CD8-positive, alpha-beta memory T cell (primary cell): ENCODE measurements at regions not wholly inside any gene's neighbourhood (a gene's known extent, or its start where the extent isn't known, plus 50 kb on each side); places are given as distances from the start of the nearest gene placed in this dataset.

Source experiments
- CTCF ChIA-PET: fragments of 350-600 bp; sonication (Branson Sonifier 250); formaldehyde crosslinking; loops from one replicate; lab custom pipeline; 2021; ENCODE audit warnings: antibody characterized with exemption; lab: Charles Lee
- POLR2A ChIA-PET: fragments of 350-600 bp; sonication (Branson Sonifier 250); formaldehyde crosslinking; loops from one replicate; lab custom pipeline; 2021; ENCODE audit warnings: antibody characterized with exemption; lab: Charles Lee
- DNase-seq, 5 donors: peaks; one replicate each; pipeline versions ENCODE4 v3.0.0 to v3.0.0-alpha.2; 2020 to 2022; ENCODE audit warnings: mixed read lengths in 1 of 5
- H3K27ac ChIP-seq: one replicate; pipeline ENCODE4 v1.7.0; 2013; ENCODE audit warnings: low read depth, mild to moderate bottlenecking, low read length, moderate library complexity
- H3K27me3 ChIP-seq: 2 replicates; pipeline ENCODE4 v1.7.0; 2013; ENCODE audit warnings: low read length, mild to moderate bottlenecking; ENCODE audit not compliant: insufficient read depth, poor library complexity, severe bottlenecking
- H3K36me3 ChIP-seq: 2 replicates; pipeline ENCODE4 v1.7.0; 2013; ENCODE audit warnings: mild to moderate bottlenecking, low read length, moderate library complexity; ENCODE audit not compliant: insufficient read depth
- H3K4me1 ChIP-seq: 2 replicates; pipeline ENCODE4 v1.7.0; 2013; ENCODE audit warnings: mild to moderate bottlenecking, low read length, moderate library complexity; ENCODE audit not compliant: insufficient read depth
- H3K4me3 ChIP-seq: 2 replicates; pipeline ENCODE4 v1.7.0; 2013; ENCODE audit warnings: mild to moderate bottlenecking, low read length
- H3K9me3 ChIP-seq: 2 replicates; pipeline ENCODE4 v1.7.0; 2013; ENCODE audit warnings: mild to moderate bottlenecking, low read length
- H3K27ac Mint-ChIP-seq, 8 donors: one replicate each; pipeline ENCODE4 v1.8.0; 2020 to 2021; ENCODE audit warnings: mixed read lengths in 8 of 8, mild to moderate bottlenecking in 6 of 8, inconsistent platforms in 3 of 8, moderate library complexity in 3 of 8
- H3K27me3 Mint-ChIP-seq, 2 donors: one replicate each; pipeline ENCODE4 v1.8.0; 2020 to 2021; ENCODE audit warnings: mixed read lengths in 2 of 2, mild to moderate bottlenecking in 1 of 2, moderate library complexity in 1 of 2
- H3K36me3 Mint-ChIP-seq, 3 donors: one replicate each; pipeline ENCODE4 v1.8.0; 2020 to 2021; ENCODE audit warnings: mixed read lengths in 3 of 3, inconsistent platforms in 1 of 3, mild to moderate bottlenecking in 1 of 3
- H3K4me1 Mint-ChIP-seq, 3 donors: one replicate each; pipeline ENCODE4 v1.8.0; 2020 to 2021; ENCODE audit warnings: mixed read lengths in 3 of 3, inconsistent platforms in 1 of 3, mild to moderate bottlenecking in 1 of 3
- H3K4me3 Mint-ChIP-seq, 7 donors: one replicate each; pipeline ENCODE4 v1.8.0; 2020 to 2021; ENCODE audit warnings: mixed read lengths in 7 of 7, mild to moderate bottlenecking in 6 of 7, moderate library complexity in 4 of 7, inconsistent platforms in 2 of 7
- H3K9me3 Mint-ChIP-seq, 5 donors: one replicate each; pipeline ENCODE4 v1.8.0; 2020 to 2022; ENCODE audit warnings: mixed read lengths in 5 of 5, mild to moderate bottlenecking in 3 of 5, moderate library complexity in 2 of 5, inconsistent platforms in 1 of 5

- Histone ChIP-seq H3K27ac (no peak overlapping the region), H3K4me3 (no peak overlapping the region), H3K9me3 (no peaks in the 10 kb centered on the region), H3K4me1 (no peaks in the 10 kb centered on the region), H3K36me3 (no peaks in the 10 kb centered on the region), H3K27me3 (no peaks in the 10 kb centered on the region)
- ChIA-PET CTCF (no interaction called here), POLR2A (no interaction called here)
- H3K36me3 Mint-ChIP-seq: no peaks in the 10 kb centered on the region
- no peak overlapping the region for H3K27ac Mint-ChIP-seq
- H3K4me1 Mint-ChIP-seq: no peaks in the 10 kb centered on the region
- H3K27me3 Mint-ChIP-seq: peaks cover 0 to 1% of the 10 kb centered on the region in 2 donors
- no peak overlapping the region for H3K4me3 Mint-ChIP-seq
- DNase-seq: no peak
- H3K9me3 Mint-ChIP-seq: peaks cover 0 to 9% (median 0%) of the 10 kb centered on the region in 5 donors
These were observed 451.8 kb downstream of the COL12A1 start for GRCh38 chr6:74753883-74754600.

- Histone ChIP-seq H3K27me3 (no peaks in the 10 kb centered on the region), H3K9me3 (no peaks in the 10 kb centered on the region), H3K36me3 (no peaks in the 10 kb centered on the region), H3K4me1 (no peaks in the 10 kb centered on the region), H3K27ac (no peak overlapping the region), H3K4me3 (no peak overlapping the region)
- Mint-ChIP-seq H3K4me1 (no peaks in the 10 kb centered on the region), H3K4me3 (no peak overlapping the region), H3K36me3 (no peaks in the 10 kb centered on the region), H3K9me3 (peaks cover 0 to 9% (median 3%) of the 10 kb centered on the region in 5 donors), H3K27ac (no peak overlapping the region), H3K27me3 (no peaks in the 10 kb centered on the region)
- ChIA-PET CTCF (no interaction called here), POLR2A (no interaction called here)
- DNase-seq: no peak
These were observed 453.6 kb downstream of the COL12A1 start for GRCh38 chr6:74752303-74752702.

GRCh38 chr6:74750826-74751225 is 455.0 kb downstream of the COL12A1 start:
- no peaks in the 10 kb centered on the region for H3K27me3 ChIP-seq
- no peaks in the 10 kb centered on the region for H3K4me1 ChIP-seq
- no peaks in the 10 kb centered on the region for H3K9me3 ChIP-seq
- POLR2A ChIA-PET: no interaction called here
- H3K4me3 ChIP-seq: no peak overlapping the region
- CTCF ChIA-PET: no interaction called here
- no peak overlapping the region for H3K27ac Mint-ChIP-seq
- no peaks in the 10 kb centered on the region for H3K27me3 Mint-ChIP-seq
- no peak overlapping the region for H3K27ac ChIP-seq
- H3K4me3 Mint-ChIP-seq: no peak overlapping the region
- no peaks in the 10 kb centered on the region for H3K36me3 Mint-ChIP-seq
- no peaks in the 10 kb centered on the region for H3K4me1 Mint-ChIP-seq
- no peaks in the 10 kb centered on the region for H3K36me3 ChIP-seq
- DNase-seq: no peak
- H3K9me3 Mint-ChIP-seq: peaks cover 0 to 7% (median 3%) of the 10 kb centered on the region in 5 donors

- Histone ChIP-seq H3K9me3 (no peaks in the 10 kb centered on the region), H3K27me3 (no peaks in the 10 kb centered on the region), H3K27ac (no peak overlapping the region), H3K4me1 (no peaks in the 10 kb centered on the region), H3K36me3 (no peaks in the 10 kb centered on the region), H3K4me3 (no peak overlapping the region)
- no peak overlapping the region for H3K4me3 Mint-ChIP-seq
- H3K9me3 Mint-ChIP-seq: peaks cover 0 to 12% (median 2%) of the 10 kb centered on the region in 5 donors
- H3K4me1 Mint-ChIP-seq: no peaks in the 10 kb centered on the region
- no peak overlapping the region for H3K27ac Mint-ChIP-seq
- H3K36me3 Mint-ChIP-seq: no peaks in the 10 kb centered on the region
- ChIA-PET CTCF (no interaction called here), POLR2A (no interaction called here)
- no peaks in the 10 kb centered on the region for H3K27me3 Mint-ChIP-seq
- no peak for DNase-seq
These were observed 456.4 kb downstream of the COL12A1 start for GRCh38 chr6:74749211-74750147.

GRCh38 chr6:74745670-74746069 is 460.2 kb downstream of the COL12A1 start:
- Mint-ChIP-seq H3K4me1 (no peaks in the 10 kb centered on the region), H3K9me3 (peaks cover 0 to 12% (median 0%) of the 10 kb centered on the region in 5 donors), H3K27me3 (no peaks in the 10 kb centered on the region), H3K4me3 (no peak overlapping the region), H3K27ac (no peak overlapping the region), H3K36me3 (no peaks in the 10 kb centered on the region)
- H3K27me3 ChIP-seq: no peaks in the 10 kb centered on the region
- POLR2A ChIA-PET: no interaction called here
- no peak for DNase-seq
- H3K36me3 ChIP-seq: no peaks in the 10 kb centered on the region
- H3K4me1 ChIP-seq: no peaks in the 10 kb centered on the region
- no peaks in the 10 kb centered on the region for H3K9me3 ChIP-seq
- H3K27ac ChIP-seq: no peak overlapping the region
- no peak overlapping the region for H3K4me3 ChIP-seq
- CTCF ChIA-PET: no interaction called here

- CTCF ChIA-PET: interaction anchor here (0.6 kb wide), 1 partner anchor 201 kb away, joined by 3 read pairs; no protein-coding TSS in a partner anchor
These were observed 462.9 kb downstream of the COL12A1 start for GRCh38 chr6:74742793-74743508.

GRCh38 chr6:74741646-74742045 is 464.2 kb downstream of the COL12A1 start:
- POLR2A ChIA-PET: no interaction called here

More at GRCh38 chr6:74742793-74743508, 462.9 kb downstream of the COL12A1 start:
- no peaks in the 10 kb centered on the region for H3K36me3 ChIP-seq
- no peak overlapping the region for H3K4me3 ChIP-seq
- H3K27me3 ChIP-seq: no peaks in the 10 kb centered on the region
- POLR2A ChIA-PET: no interaction called here
- H3K4me3 Mint-ChIP-seq: no peak overlapping the region
- no peaks in the 10 kb centered on the region for H3K4me1 Mint-ChIP-seq
- no peaks in the 10 kb centered on the region for H3K9me3 ChIP-seq
- no peak overlapping the region for H3K27ac Mint-ChIP-seq
- no peak for DNase-seq
- H3K9me3 Mint-ChIP-seq: peaks cover 0 to 15% (median 0%) of the 10 kb centered on the region in 5 donors
- no peaks in the 10 kb centered on the region for H3K36me3 Mint-ChIP-seq
- no peaks in the 10 kb centered on the region for H3K4me1 ChIP-seq
- H3K27ac ChIP-seq: no peak overlapping the region
- no peaks in the 10 kb centered on the region for H3K27me3 Mint-ChIP-seq

More at GRCh38 chr6:74741646-74742045, 464.2 kb downstream of the COL12A1 start:
- Mint-ChIP-seq H3K27me3 (no peaks in the 10 kb centered on the region), H3K27ac (no peak overlapping the region), H3K4me1 (no peaks in the 10 kb centered on the region), H3K4me3 (no peak overlapping the region), H3K9me3 (peaks cover 0 to 14% (median 2%) of the 10 kb centered on the region in 5 donors), H3K36me3 (no peaks in the 10 kb centered on the region)
- Histone ChIP-seq H3K27me3 (no peaks in the 10 kb centered on the region), H3K36me3 (no peaks in the 10 kb centered on the region), H3K9me3 (no peaks in the 10 kb centered on the region), H3K27ac (no peak overlapping the region), H3K4me3 (no peak overlapping the region), H3K4me1 (no peaks in the 10 kb centered on the region)
- DNase-seq: no peak
- CTCF ChIA-PET: no interaction called here
